ENCODE measurements at regions not wholly inside any gene's neighbourhood (a gene's known extent, or its start where the extent isn't known, plus 50 kb on each side); places are given as distances from the start of the nearest gene placed in this dataset.

DNA sequence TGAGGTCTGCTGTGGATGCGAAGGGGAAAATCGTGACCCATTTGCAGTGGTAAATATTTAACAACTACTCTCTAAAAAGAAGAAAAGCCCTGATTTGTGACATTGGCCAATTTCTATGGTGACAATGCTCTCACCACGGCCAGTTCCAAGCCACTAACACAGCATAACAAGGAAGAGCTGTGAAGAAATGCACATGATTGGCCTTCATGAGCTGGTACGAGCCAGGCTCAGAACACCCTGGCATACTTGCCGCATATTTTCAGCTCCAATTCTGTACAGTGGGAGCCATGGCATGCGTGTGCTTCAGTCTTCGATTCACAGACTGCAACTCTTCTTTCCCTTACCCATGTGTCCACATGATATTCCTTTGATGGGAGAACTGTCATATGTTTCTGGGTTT is 363.9 kb upstream of the CDH5 start:
- TF ChIP-seq SMAD3 (CRISPR knock-in tag; IDR thresholded peaks at IDR 0.05; ENCODE audit: borderline replicate concordance) (no peak), E2F1 (CRISPR knock-in tag; IDR thresholded peaks at IDR 0.05) (no peak), TP53 (CRISPR knock-in tag; IDR thresholded peaks at IDR 0.05) (no peak), ESRRA (CRISPR knock-in tag; IDR thresholded peaks at IDR 0.05; ENCODE audit: borderline replicate concordance) (no peak), ATF6 (CRISPR knock-in tag; IDR thresholded peaks at IDR 0.05) (no peak), JUN (CRISPR knock-in tag; IDR thresholded peaks at IDR 0.05) (no peak), ZNF138 (CRISPR knock-in tag; conservative IDR thresholded peaks at IDR 0.05) (no peak), RORB (CRISPR knock-in tag; IDR thresholded peaks at IDR 0.05) (no peak)
- CTCF ChIA-PET, result interaction anchor here (0.9 to 1.4 kb wide), 2 partner anchors 11 to 276 kb away, joined by 3 to 4 read pairs; no protein-coding TSS in a partner anchor
- ATAC-seq (no peak), DNase-seq (ENCODE audit: low spot score) (no peak)
- peaks cover 11% of the 10 kb centered on the region for H3K36me3 Mint-ChIP-seq
- H3K9me3 Mint-ChIP-seq, result peaks cover 19% of the 10 kb centered on the region
- peaks cover 16% of the 10 kb centered on the region for H3K4me1 Mint-ChIP-seq
- H3K27me3 Mint-ChIP-seq (ENCODE audit: low read depth), result peaks cover 3% of the 10 kb centered on the region
- no peak overlapping the region for H3K27ac Mint-ChIP-seq
- POLR2A ChIA-PET, result no interaction called here
- H3K4me3 Mint-ChIP-seq, result no peak overlapping the region

DNA sequence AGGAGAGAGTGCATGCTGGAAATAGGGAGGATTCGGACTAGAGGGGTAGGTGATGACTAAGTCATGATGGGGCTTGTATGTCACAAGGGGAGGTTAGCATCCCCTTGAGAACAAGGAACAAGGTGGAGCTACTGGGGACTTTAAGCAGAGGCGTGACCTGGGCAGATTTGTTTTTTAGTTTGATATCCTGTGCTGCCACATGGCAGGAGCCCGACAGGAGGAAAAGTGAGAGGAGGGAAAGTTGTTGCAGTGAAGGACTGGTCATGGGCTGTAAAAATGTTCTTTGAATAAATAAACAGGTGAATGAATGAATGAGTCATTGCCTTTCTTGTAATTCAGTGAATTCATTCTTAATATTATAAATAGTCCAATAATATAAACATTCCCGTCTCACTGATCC is 365.1 kb upstream of the CDH5 start:
- H3K27ac Mint-ChIP-seq, result no peak overlapping the region
- H3K4me3 Mint-ChIP-seq, result no peak overlapping the region
- POLR2A ChIA-PET, result no interaction called here
- TF ChIP-seq SMAD3 (CRISPR knock-in tag; IDR thresholded peaks at IDR 0.05; ENCODE audit: borderline replicate concordance) (no peak), ZNF416 (CRISPR knock-in tag; IDR thresholded peaks at IDR 0.05) (no peak), ZNF425 (CRISPR knock-in tag; conservative IDR thresholded peaks at IDR 0.05) (no peak), ZNF232 (CRISPR knock-in tag; IDR thresholded peaks at IDR 0.05) (no peak), FOXK1 (CRISPR knock-in tag; IDR thresholded peaks at IDR 0.05) (no peak), ZNF671 (CRISPR knock-in tag; IDR thresholded peaks at IDR 0.05) (no peak)
- CTCF ChIA-PET, result interaction anchor here (1.0 to 1.4 kb wide), 2 partner anchors 8 to 10 kb away, joined by 4 read pairs; no protein-coding TSS in a partner anchor
- peaks cover 12% of the 10 kb centered on the region for H3K36me3 Mint-ChIP-seq
- peaks cover 3% of the 10 kb centered on the region; the same call in 1 of the 2 replicates for H3K27me3 Mint-ChIP-seq (ENCODE audit: low read depth)
- DNase-seq (ENCODE audit: low spot score), result no peak
- no peak for ATAC-seq
- peaks cover 16% of the 10 kb centered on the region for H3K4me1 Mint-ChIP-seq
- H3K9me3 Mint-ChIP-seq, result peaks cover 21% of the 10 kb centered on the region

DNA sequence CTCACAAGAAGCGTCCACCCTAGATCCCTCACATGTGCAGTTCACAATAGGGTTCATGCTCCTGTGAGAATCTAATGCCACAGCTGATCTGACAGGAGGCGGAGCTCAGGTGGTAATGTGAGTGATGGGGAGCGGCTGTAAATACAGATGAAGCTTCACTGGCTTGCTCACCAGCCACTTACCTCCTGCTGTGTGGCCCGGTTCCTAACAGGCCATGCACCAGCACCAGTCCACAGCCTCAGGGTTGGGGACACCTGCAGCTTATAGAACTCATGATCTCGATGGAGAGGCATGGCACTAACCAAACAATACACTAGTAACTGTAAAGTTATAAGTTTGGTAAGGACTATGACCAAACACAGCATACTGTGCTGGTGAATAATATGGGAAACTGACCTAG is 368.0 kb upstream of the CDH5 start:
- Mint-ChIP-seq H3K36me3 (peaks cover 12% of the 10 kb centered on the region), H3K27ac (no peak overlapping the region), H3K4me3 (no peak overlapping the region), H3K27me3 (ENCODE audit: low read depth) (peaks cover under 1% of the 10 kb centered on the region; the same call in 1 of the 2 replicates), H3K4me1 (peaks cover 6% of the 10 kb centered on the region; the same call in 1 of the 2 replicates), H3K9me3 (peaks cover 25% of the 10 kb centered on the region)
- DNase-seq (ENCODE audit: low spot score), result no peak
- ChIA-PET POLR2A (no interaction called here), CTCF (no interaction called here)
- no peak for ATAC-seq
- no peak for TF ChIP-seq IRF1 (CRISPR knock-in tag; IDR thresholded peaks at IDR 0.05)
- TF ChIP-seq MXD4 (CRISPR knock-in tag; IDR thresholded peaks at IDR 0.05; ENCODE audit: borderline replicate concordance), result no peak
- TF ChIP-seq, protein P1, sequence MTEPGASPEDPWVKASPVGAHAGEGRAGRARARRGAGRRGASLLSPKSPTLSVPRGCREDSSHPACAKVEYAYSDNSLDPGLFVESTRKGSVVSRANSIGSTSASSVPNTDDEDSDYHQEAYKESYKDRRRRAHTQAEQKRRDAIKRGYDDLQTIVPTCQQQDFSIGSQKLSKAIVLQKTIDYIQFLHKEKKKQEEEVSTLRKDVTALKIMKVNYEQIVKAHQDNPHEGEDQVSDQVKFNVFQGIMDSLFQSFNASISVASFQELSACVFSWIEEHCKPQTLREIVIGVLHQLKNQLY (CRISPR knock-in tag; IDR thresholded peaks at IDR 0.05), result no peak
- TF ChIP-seq OVOL2 (CRISPR knock-in tag; IDR thresholded peaks at IDR 0.05; ENCODE audit: borderline replicate concordance), result no peak
- TF ChIP-seq SOX15 (CRISPR knock-in tag; IDR thresholded peaks at IDR 0.05), result no peak
- no peak for TF ChIP-seq MAX (CRISPR knock-in tag; IDR thresholded peaks at IDR 0.05)
- TF ChIP-seq, protein P2, sequence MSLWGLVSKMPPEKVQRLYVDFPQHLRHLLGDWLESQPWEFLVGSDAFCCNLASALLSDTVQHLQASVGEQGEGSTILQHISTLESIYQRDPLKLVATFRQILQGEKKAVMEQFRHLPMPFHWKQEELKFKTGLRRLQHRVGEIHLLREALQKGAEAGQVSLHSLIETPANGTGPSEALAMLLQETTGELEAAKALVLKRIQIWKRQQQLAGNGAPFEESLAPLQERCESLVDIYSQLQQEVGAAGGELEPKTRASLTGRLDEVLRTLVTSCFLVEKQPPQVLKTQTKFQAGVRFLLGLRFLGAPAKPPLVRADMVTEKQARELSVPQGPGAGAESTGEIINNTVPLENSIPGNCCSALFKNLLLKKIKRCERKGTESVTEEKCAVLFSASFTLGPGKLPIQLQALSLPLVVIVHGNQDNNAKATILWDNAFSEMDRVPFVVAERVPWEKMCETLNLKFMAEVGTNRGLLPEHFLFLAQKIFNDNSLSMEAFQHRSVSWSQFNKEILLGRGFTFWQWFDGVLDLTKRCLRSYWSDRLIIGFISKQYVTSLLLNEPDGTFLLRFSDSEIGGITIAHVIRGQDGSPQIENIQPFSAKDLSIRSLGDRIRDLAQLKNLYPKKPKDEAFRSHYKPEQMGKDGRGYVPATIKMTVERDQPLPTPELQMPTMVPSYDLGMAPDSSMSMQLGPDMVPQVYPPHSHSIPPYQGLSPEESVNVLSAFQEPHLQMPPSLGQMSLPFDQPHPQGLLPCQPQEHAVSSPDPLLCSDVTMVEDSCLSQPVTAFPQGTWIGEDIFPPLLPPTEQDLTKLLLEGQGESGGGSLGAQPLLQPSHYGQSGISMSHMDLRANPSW (CRISPR knock-in tag; conservative IDR thresholded peaks at IDR 0.05; ENCODE audit: low read depth), result no peak

Data from WTC11 (cell line).